ENCODE measurements at regions not wholly inside any gene's neighbourhood (a gene's known extent, or its start where the extent isn't known, plus 50 kb on each side); places are given as distances from the start of the nearest gene placed in this dataset.

DNA sequence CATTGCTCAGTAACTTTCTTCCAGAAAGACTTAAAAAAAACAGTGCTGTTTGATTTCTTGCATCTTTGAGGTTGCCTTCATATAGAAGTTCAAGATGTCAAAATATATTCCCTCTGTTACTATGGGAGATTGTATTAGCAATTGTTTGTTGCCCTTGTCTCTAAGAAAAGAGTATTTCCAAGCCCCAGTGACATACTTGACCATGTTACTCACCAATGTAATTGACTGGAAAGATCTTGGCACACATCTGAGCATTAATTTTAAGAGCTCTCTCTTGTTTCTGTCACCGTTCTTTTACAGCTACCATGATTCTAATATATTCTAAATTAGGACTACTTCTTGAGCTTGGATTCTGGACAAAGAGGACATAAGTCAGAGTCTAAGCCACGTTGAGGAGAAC, 902.7 kb upstream of the EPHA5 start:
- intact Hi-C loops (cut with DNase I) = no loop called here
- Histone ChIP-seq H3K9me3 (no peaks in the 10 kb centered on the region), H3K27ac (no peak overlapping the region), H3K4me3 (no peak overlapping the region), H3K4me1 (no peaks in the 10 kb centered on the region), H3K36me3 (ENCODE audit: insufficient read depth in 1 of 2, low read depth in 1 of 2) (no peaks in the 10 kb centered on the region), H3K27me3 (ENCODE audit: insufficient read depth in 3 of 3, low read length in 2 of 3) (no peaks in the 10 kb centered on the region)
- DNase-seq (no peak), ATAC-seq (no peak)
- TF ChIP-seq, protein P1, sequence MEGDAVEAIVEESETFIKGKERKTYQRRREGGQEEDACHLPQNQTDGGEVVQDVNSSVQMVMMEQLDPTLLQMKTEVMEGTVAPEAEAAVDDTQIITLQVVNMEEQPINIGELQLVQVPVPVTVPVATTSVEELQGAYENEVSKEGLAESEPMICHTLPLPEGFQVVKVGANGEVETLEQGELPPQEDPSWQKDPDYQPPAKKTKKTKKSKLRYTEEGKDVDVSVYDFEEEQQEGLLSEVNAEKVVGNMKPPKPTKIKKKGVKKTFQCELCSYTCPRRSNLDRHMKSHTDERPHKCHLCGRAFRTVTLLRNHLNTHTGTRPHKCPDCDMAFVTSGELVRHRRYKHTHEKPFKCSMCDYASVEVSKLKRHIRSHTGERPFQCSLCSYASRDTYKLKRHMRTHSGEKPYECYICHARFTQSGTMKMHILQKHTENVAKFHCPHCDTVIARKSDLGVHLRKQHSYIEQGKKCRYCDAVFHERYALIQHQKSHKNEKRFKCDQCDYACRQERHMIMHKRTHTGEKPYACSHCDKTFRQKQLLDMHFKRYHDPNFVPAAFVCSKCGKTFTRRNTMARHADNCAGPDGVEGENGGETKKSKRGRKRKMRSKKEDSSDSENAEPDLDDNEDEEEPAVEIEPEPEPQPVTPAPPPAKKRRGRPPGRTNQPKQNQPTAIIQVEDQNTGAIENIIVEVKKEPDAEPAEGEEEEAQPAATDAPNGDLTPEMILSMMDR (IDR thresholded peaks at IDR 0.05) = no peak
- 17 to 26% (median 25%) methylated on average over 2 of the region's 2 CpGs for WGBS, 3 donors

DNA sequence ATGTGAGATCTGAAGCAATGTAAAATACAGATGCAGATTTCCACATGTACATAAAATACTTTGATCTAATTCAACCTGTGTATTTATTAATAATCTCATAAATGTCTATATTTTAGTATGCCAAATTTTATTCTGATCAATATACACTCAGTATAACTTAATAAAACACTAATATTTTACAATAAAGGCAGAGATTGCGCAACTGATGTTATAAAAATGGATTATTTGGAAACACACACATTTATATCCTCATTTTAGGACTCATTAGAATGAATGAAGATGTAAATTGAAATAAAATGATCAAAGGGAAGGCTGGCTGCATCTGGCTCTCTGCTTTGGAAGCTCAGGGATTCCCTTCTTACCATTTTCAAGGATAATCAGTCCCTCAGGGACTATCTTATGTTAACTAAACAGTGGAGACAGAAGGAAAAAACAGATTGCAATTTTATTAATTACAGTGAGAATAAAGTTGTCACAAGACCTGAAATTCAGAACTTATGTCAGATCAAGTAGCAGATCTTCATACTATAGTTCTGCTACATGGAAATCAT, 900.9 kb upstream of the EPHA5 start:
- Histone ChIP-seq H3K4me1 (no peaks in the 10 kb centered on the region), H3K36me3 (ENCODE audit: insufficient read depth in 1 of 2, low read depth in 1 of 2) (no peaks in the 10 kb centered on the region), H3K9me3 (no peaks in the 10 kb centered on the region), H3K4me3 (no peak overlapping the region), H3K27me3 (ENCODE audit: insufficient read depth in 3 of 3, low read length in 2 of 3) (no peaks in the 10 kb centered on the region), H3K27ac (no peak overlapping the region)
- ATAC-seq (no peak), DNase-seq (no peak)
- 82 to 93% (median 86%) methylated on average over 1 of the region's 1 CpG for WGBS, 3 donors
- intact Hi-C loops (cut with DNase I) = no loop called here
- TF ChIP-seq, protein P1 (IDR thresholded peaks at IDR 0.05) = no peak

DNA sequence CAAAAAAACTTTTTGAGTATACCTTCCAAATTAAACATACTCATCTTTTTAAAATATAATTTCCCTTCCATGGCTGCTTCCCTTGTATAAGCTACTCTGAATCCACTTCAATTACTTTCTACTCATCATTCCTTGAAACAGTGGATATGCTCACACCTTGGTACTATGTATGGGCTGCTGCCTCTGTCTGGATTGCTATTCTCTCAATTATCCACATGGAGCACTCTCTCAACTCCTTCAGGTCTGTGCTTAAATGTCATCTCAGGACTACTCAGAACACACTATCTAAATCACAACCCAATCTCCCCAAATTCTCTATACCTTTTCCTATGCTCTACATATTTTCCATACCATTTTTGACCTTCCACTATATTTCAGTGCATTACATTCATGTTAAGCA, 898.9 kb upstream of the EPHA5 start:
- TF ChIP-seq, protein P1 (IDR thresholded peaks at IDR 0.05) = no peak
- Histone ChIP-seq H3K27ac (no peak overlapping the region), H3K4me3 (no peak overlapping the region), H3K27me3 (ENCODE audit: insufficient read depth in 3 of 3, low read length in 2 of 3) (no peaks in the 10 kb centered on the region), H3K9me3 (no peaks in the 10 kb centered on the region), H3K4me1 (no peaks in the 10 kb centered on the region), H3K36me3 (ENCODE audit: insufficient read depth in 1 of 2, low read depth in 1 of 2) (no peaks in the 10 kb centered on the region)
- DNase-seq (no peak), ATAC-seq (no peak)
- intact Hi-C loops (cut with DNase I) = no loop called here

DNA sequence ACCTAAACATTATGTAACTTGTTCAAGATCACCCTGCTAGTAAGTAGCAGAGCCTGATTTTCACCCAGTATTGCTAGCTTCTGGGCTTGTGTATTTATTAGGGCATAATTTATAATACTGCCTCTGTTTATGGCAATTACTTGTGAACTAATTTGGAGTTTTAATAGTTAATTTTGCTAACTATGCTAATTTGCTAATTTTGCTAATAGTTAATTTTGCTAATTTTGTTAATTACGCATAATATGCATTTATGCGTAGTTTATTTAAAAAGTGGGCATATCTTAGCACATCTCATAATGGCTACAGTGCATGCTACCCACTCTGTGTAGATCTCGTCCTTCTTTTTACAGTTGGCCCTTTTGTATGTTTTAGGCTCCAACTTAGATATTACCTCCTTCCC, 898.1 kb upstream of the EPHA5 start:
- ATAC-seq (no peak), DNase-seq (no peak)
- Histone ChIP-seq H3K4me3 (no peak overlapping the region), H3K36me3 (ENCODE audit: insufficient read depth in 1 of 2, low read depth in 1 of 2) (no peaks in the 10 kb centered on the region), H3K27ac (no peak overlapping the region), H3K27me3 (ENCODE audit: insufficient read depth in 3 of 3, low read length in 2 of 3) (no peaks in the 10 kb centered on the region), H3K4me1 (no peaks in the 10 kb centered on the region), H3K9me3 (no peaks in the 10 kb centered on the region)
- TF ChIP-seq, protein P1 (IDR thresholded peaks at IDR 0.05) = no peak
- intact Hi-C loops (cut with DNase I) = no loop called here
- 55 to 74% (median 74%) methylated on average over 3 of the region's 3 CpGs for WGBS, 3 donors

DNA sequence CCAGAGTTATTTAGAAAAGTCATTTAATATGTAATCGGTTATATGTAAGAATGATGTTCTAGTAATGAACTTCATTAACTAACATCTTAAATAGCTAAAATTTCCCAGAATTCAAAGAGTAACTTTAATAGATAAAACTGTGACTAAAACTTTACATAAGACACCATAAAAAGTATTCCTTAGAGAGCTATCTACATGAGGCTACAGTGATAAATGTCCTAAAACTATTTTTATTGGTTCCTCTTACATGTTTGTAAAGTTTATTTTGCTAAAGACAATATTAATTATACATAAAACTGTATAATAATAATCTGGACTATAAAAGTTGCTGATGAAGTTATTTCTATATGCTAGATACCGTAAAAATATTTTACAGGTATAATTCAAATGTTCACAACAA, 897.7 kb upstream of the EPHA5 start:
- Histone ChIP-seq H3K4me3 (no peak overlapping the region), H3K27me3 (ENCODE audit: insufficient read depth in 3 of 3, low read length in 2 of 3) (no peaks in the 10 kb centered on the region), H3K4me1 (no peaks in the 10 kb centered on the region), H3K27ac (no peak overlapping the region), H3K36me3 (ENCODE audit: insufficient read depth in 1 of 2, low read depth in 1 of 2) (no peaks in the 10 kb centered on the region), H3K9me3 (no peaks in the 10 kb centered on the region)
- DNase-seq = no peak
- 93% methylated on average over 2 of the region's 2 CpGs for WGBS, 3 donors
- TF ChIP-seq, protein P1 (IDR thresholded peaks at IDR 0.05) = no peak
- no peak for ATAC-seq
- intact Hi-C loops (cut with DNase I) = no loop called here
